ENCODE measurements at regions not wholly inside any gene's neighbourhood (a gene's known extent, or its start where the extent isn't known, plus 50 kb on each side); places are given as distances from the start of the nearest gene placed in this dataset.

DNA sequence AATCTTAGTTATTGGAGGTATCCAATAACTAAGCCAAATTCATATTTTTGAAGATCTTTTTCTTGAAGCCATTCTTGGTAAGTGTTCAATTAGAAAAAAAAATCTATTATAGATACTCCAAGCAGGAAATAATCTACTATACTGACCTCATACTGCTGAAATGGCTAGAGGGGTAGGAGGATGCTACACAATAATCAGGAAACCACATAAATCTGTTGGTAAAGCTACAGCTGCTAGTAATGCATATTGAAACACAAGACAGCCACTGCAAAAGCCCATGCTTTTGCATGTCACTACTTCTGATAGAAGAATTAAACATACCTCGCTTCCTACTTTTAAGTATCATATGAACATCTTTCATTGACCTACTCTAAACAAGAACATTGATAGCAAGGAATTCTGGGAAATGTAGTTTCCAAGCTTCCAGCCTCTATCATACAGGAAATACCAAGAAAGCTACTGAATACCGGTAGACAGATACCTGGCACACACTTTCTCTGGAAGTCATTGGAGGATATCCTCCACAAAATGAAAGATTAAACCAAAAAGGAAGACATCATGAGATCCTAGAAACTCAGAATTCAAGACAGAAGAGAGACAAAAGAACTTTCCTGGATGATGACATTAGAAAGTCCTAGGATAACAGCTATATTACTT, 103.0 kb upstream of the VAV3 start:
- TF ChIP-seq CTCF (IDR thresholded peaks at IDR 0.05): no peak
- no peak for DNase-seq
- no peaks in the 10 kb centered on the region for H3K4me1 Mint-ChIP-seq (ENCODE audit: low read depth)
- no peaks in the 10 kb centered on the region for H3K36me3 Mint-ChIP-seq (ENCODE audit: low read depth)
- H3K9me3 Mint-ChIP-seq: no peaks in the 10 kb centered on the region
- no peak overlapping the region for H3K4me3 Mint-ChIP-seq
- H3K27ac Mint-ChIP-seq: no peak overlapping the region
- H3K27me3 Mint-ChIP-seq (ENCODE audit: insufficient read depth): no peaks in the 10 kb centered on the region

- no peak for TF ChIP-seq CTCF (IDR thresholded peaks at IDR 0.05)
- Mint-ChIP-seq H3K9me3 (no peaks in the 10 kb centered on the region), H3K36me3 (ENCODE audit: low read depth) (no peaks in the 10 kb centered on the region), H3K4me1 (ENCODE audit: low read depth) (no peaks in the 10 kb centered on the region), H3K27ac (no peak overlapping the region), H3K27me3 (ENCODE audit: insufficient read depth) (no peaks in the 10 kb centered on the region), H3K4me3 (no peak overlapping the region)
- DNase-seq: no peak
Measured at GRCh38 chr1:108066808-108067207, 101.8 kb upstream of the VAV3 start.

DNA sequence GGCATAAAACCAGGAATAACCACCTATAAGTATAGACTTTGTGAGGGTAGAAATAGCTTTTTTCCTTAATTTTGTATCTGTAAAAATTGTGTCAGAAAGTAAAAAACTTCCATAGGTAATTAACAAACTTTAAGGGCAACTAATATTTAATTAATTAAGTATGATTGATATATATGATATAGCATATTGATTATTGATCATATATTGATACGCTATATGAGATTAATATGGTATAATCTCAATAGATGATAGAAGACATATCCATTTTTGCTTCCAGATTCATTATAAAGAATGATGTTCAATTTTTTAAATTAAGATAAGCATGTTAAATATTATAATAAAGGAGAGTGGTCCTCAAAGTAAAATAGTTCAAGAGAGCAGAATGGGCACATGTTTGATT, 99.3 kb upstream of the VAV3 start:
- no peaks in the 10 kb centered on the region for H3K27me3 Mint-ChIP-seq (ENCODE audit: insufficient read depth)
- TF ChIP-seq CTCF (IDR thresholded peaks at IDR 0.05): no peak

DNA sequence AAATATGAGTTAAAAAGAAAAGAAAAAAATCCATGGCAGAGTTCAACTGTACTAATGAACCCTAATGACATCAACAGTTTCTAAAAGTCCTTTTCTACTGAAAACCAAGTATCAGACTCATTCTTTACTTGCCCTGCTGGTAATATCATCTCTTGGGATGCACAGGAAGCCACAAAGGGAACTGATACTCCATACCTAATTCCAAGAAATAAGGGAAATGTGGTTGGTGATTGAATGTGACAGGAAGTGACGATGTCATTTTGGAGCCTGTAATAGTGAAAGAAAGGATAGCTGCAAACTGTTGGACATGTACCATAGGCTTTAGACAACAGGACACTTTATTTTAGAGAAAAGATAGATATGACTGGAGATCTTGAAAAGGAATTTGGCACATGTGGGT, 98.7 kb upstream of the VAV3 start:
- Mint-ChIP-seq H3K36me3 (ENCODE audit: low read depth) (no peaks in the 10 kb centered on the region), H3K27ac (no peak overlapping the region), H3K9me3 (no peaks in the 10 kb centered on the region), H3K27me3 (ENCODE audit: insufficient read depth) (no peaks in the 10 kb centered on the region), H3K4me3 (no peak overlapping the region), H3K4me1 (ENCODE audit: low read depth) (no peaks in the 10 kb centered on the region)
- no peak for TF ChIP-seq CTCF (IDR thresholded peaks at IDR 0.05)
- DNase-seq: no peak

More for the DNA sequence above, 99.3 kb upstream of the VAV3 start:
- Mint-ChIP-seq H3K27ac (no peak overlapping the region), H3K36me3 (ENCODE audit: low read depth) (no peaks in the 10 kb centered on the region), H3K4me3 (no peak overlapping the region), H3K9me3 (no peaks in the 10 kb centered on the region), H3K4me1 (ENCODE audit: low read depth) (no peaks in the 10 kb centered on the region)
- DNase-seq: no peak

DNA sequence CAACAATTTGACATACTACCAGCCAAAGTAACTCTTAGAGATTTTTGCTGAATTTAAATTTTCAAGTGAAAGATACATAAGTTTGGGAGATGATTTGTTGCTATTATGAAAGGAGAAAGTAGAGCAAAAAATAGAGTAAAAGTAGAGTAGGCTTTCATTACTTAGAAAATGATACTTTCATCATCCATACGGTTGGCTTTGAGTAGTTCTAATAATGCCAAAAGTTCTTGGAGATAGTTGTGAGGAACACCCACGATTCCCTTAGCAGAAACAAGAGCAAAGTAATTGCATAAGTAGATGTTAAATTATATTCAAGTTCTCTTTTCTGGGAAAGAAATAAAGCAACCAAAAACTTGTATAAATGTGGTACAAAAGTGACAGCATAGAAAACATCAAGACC, 95.0 kb upstream of the VAV3 start:
- no peak for DNase-seq
- H3K27ac Mint-ChIP-seq: no peak overlapping the region
- no peaks in the 10 kb centered on the region for H3K4me1 Mint-ChIP-seq (ENCODE audit: low read depth)
- no peak for TF ChIP-seq CTCF (IDR thresholded peaks at IDR 0.05)
- no peaks in the 10 kb centered on the region for H3K9me3 Mint-ChIP-seq
- no peak overlapping the region for H3K4me3 Mint-ChIP-seq
- no peaks in the 10 kb centered on the region for H3K36me3 Mint-ChIP-seq (ENCODE audit: low read depth)
- peaks cover 2% of the 10 kb centered on the region; the same call in 1 of the 2 replicates for H3K27me3 Mint-ChIP-seq (ENCODE audit: insufficient read depth)

DNA sequence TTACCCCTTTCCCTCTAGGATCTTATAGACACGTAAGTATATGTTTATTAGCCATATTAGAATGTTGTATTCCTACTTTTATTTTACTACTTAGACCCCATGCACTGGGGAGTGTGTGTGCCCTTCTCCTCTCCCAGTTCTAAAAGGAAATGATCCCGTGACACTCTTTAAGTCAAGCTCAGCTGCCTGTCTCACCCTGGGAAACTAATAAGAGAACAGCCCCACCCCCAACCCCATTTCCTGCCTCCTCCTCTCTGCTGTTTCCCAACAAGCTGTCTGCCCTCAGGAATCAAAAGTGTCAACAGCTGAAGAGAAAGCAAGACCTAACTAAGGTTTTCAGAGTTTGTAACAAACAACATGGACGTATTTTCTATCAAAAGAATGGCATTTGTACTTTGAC, 92.6 kb upstream of the VAV3 start:
- peaks cover 2% of the 10 kb centered on the region; the same call in 1 of the 2 replicates for H3K27me3 Mint-ChIP-seq (ENCODE audit: insufficient read depth)
- no peak overlapping the region for H3K4me3 Mint-ChIP-seq
- no peak overlapping the region for H3K27ac Mint-ChIP-seq
- no peaks in the 10 kb centered on the region for H3K36me3 Mint-ChIP-seq (ENCODE audit: low read depth)
- no peaks in the 10 kb centered on the region for H3K4me1 Mint-ChIP-seq (ENCODE audit: low read depth)
- TF ChIP-seq CTCF (IDR thresholded peaks at IDR 0.05): no peak
- no peak for DNase-seq
- H3K9me3 Mint-ChIP-seq: no peaks in the 10 kb centered on the region
